ENCODE measurements at regions not wholly inside any gene's neighbourhood (a gene's known extent, or its start where the extent isn't known, plus 50 kb on each side); places are given as distances from the start of the nearest gene placed in this dataset.

GRCh38 chr4:27206009-27206408 is 345.4 kb downstream of the STIM2 start:
- POLR2A ChIA-PET = no interaction called here
- TF ChIP-seq EP300 (IDR thresholded peaks at IDR 0.05) = no peak
- TF ChIP-seq MYC (IDR thresholded peaks at IDR 0.05; ENCODE audit: borderline replicate concordance, low read length) = no peak
- TF ChIP-seq USF2 (IDR thresholded peaks at IDR 0.05) = no peak

GRCh38 chr4:27210956-27211355 is 350.3 kb downstream of the STIM2 start:
- Histone ChIP-seq H3K27ac (no peak overlapping the region), H3K4me2 (no peak overlapping the region), H3K4me3 (no peak overlapping the region), H3K9me3 (no peaks in the 10 kb centered on the region), H3K4me1 (no peaks in the 10 kb centered on the region)
- 11% methylated on average over 4 of the region's 4 CpGs for WGBS (ENCODE audit: missing lambda C conversion rate)
- TF ChIP-seq JUN (IDR thresholded peaks at IDR 0.05) = no peak
- TF ChIP-seq HOXA7 (CRISPR knock-in tag; IDR thresholded peaks at IDR 0.05) = no peak
- TF ChIP-seq ATOH8 (CRISPR knock-in tag; IDR thresholded peaks at IDR 0.05; ENCODE audit: low read depth) = no peak
- DNase-seq (ENCODE audit: low read depth in 1 of 2, low spot score in 1 of 2) = no peak
- ChIA-PET POLR2A (no interaction called here), CTCF (no interaction called here)
- no peak for FAIRE-seq
- no peak for ATAC-seq

More at GRCh38 chr4:27206009-27206408, 345.4 kb downstream of the STIM2 start:
- Histone ChIP-seq H3K4me2 (no peak overlapping the region), H3K4me3 (no peak overlapping the region), H3K9me3 (no peaks in the 10 kb centered on the region), H3K27ac (no peak overlapping the region), H3K4me1 (no peaks in the 10 kb centered on the region)
- DNase-seq (ENCODE audit: low read depth in 1 of 2, low spot score in 1 of 2) (no peak), FAIRE-seq (no peak), ATAC-seq (no peak)
- CTCF ChIA-PET = no interaction called here

- DNase-seq (ENCODE audit: low read depth in 1 of 2, low spot score in 1 of 2) = no peak
- TF ChIP-seq EHF (CRISPR knock-in tag; IDR thresholded peaks at IDR 0.05) (no peak), JUN (IDR thresholded peaks at IDR 0.05) (no peak), ZNF302 (CRISPR knock-in tag; IDR thresholded peaks at IDR 0.05) (no peak), TFCP2L1 (CRISPR knock-in tag; IDR thresholded peaks at IDR 0.05) (no peak), RCOR1 (IDR thresholded peaks at IDR 0.05; ENCODE audit: low read depth, low read length) (no peak), FOXS1 (CRISPR knock-in tag; IDR thresholded peaks at IDR 0.05) (no peak), CHD2 (IDR thresholded peaks at IDR 0.05; ENCODE audit: low read length, partially characterized antibody) (no peak), FOSL2 (IDR thresholded peaks at IDR 0.05) (no peak), FOSL2 (CRISPR knock-in tag; IDR thresholded peaks at IDR 0.05) (no peak), HES2 (IDR thresholded peaks at IDR 0.05) (no peak), RARB (CRISPR knock-in tag; IDR thresholded peaks at IDR 0.05) (no peak), BCL3 (IDR thresholded peaks at IDR 0.05) (no peak), HOXB13 (CRISPR knock-in tag; IDR thresholded peaks at IDR 0.05; ENCODE audit: low read depth) (no peak), ZSCAN20 (CRISPR knock-in tag; IDR thresholded peaks at IDR 0.05) (no peak), TP53 (CRISPR knock-in tag; IDR thresholded peaks at IDR 0.05) (no peak), HDAC2 (IDR thresholded peaks at IDR 0.05) (no peak), RNF2 (IDR thresholded peaks at IDR 0.05; ENCODE audit: borderline replicate concordance, low read depth) (no peak), CTCF (IDR thresholded peaks at IDR 0.05) (no peak), EP300 (IDR thresholded peaks at IDR 0.05) (no peak), ESRRA (IDR thresholded peaks at IDR 0.05; ENCODE audit: borderline replicate concordance, low read length) (no peak), EHMT2 (IDR thresholded peaks at IDR 0.05; ENCODE audit: low read depth) (no peak)
- no peak for FAIRE-seq
- POLR2A ChIA-PET = no interaction called here
- Histone ChIP-seq H3K4me3 (no peak overlapping the region), H3K9me3 (no peaks in the 10 kb centered on the region), H3K27ac (no peak overlapping the region), H3K4me2 (no peak overlapping the region), H3K4me1 (no peaks in the 10 kb centered on the region)
- ATAC-seq = no peak
- WGBS (ENCODE audit: missing lambda C conversion rate) = 5% methylated on average over 3 of the region's 3 CpGs
- CTCF ChIA-PET = no interaction called here
Observed at GRCh38 chr4:27214010-27214409, 353.4 kb downstream of the STIM2 start.
